SK-N-SH treated with all-trans-retinoic acid at 6 μM for 48 hours (cell line): ENCODE measurements at regions not wholly inside any gene's neighbourhood (a gene's known extent, or its start where the extent isn't known, plus 50 kb on each side); places are given as distances from the start of the nearest gene placed in this dataset.

Experiments used
- ARNTL ChIP-seq: fragments of 450-650 bp; formaldehyde crosslinking; IDR thresholded peaks from 2 replicates; pipeline ENCODE4 v1.5.0; 2020; ENCODE audit warnings: low read depth, mild to moderate bottlenecking, moderate library complexity, borderline replicate concordance
- CSDC2 ChIP-seq: fragments of 250-450 bp; sonication (Bioruptor Pico); IDR thresholded peaks from 2 replicates; pipeline ENCODE4 v1.5.0; 2020; ENCODE audit warnings: mild to moderate bottlenecking, moderate library complexity
- GLIS3 ChIP-seq: fragments of 250-450 bp; sonication (Bioruptor Pico); IDR thresholded peaks from 2 replicates; pipeline ENCODE4 v1.5.0; 2020; ENCODE audit warnings: mild to moderate bottlenecking, moderate library complexity
- SNAI2 ChIP-seq: fragments of 250-450 bp; sonication (Bioruptor Pico); IDR thresholded peaks from 2 replicates; pipeline ENCODE4 v1.5.0; 2020; ENCODE audit warnings: mild to moderate bottlenecking, moderate library complexity
- TOX ChIP-seq: fragments of 250-450 bp; sonication (Bioruptor Pico); IDR thresholded peaks from 2 replicates; pipeline ENCODE4 v1.8.0; 2021; ENCODE audit warnings: mild to moderate bottlenecking, moderate library complexity, borderline replicate concordance
- ZFP30 ChIP-seq: fragments of 450-650 bp; formaldehyde crosslinking; IDR thresholded peaks from 2 replicates; pipeline ENCODE4 v1.5.0; 2022; ENCODE audit warnings: mild to moderate bottlenecking, moderate library complexity
- ZNF70 ChIP-seq: fragments of 450-650 bp; formaldehyde crosslinking; IDR thresholded peaks from 2 replicates; pipeline ENCODE4 v1.5.0; 2020; ENCODE audit warnings: mild to moderate bottlenecking, moderate library complexity
- TF ChIP-seq, protein P1 (sequence below): fragments of 250-450 bp; sonication (Bioruptor Pico); IDR thresholded peaks from 2 replicates; pipeline ENCODE4 v1.8.0; 2020; ENCODE audit warnings: mild to moderate bottlenecking, moderate library complexity, borderline replicate concordance
- TF ChIP-seq, protein P2 (sequence below): fragments of 250-450 bp; sonication (Bioruptor Pico); IDR thresholded peaks from 2 replicates; pipeline ENCODE4 v1.5.1; 2021; ENCODE audit warnings: mild to moderate bottlenecking, moderate library complexity
- TF ChIP-seq, protein P3 (sequence below): fragments of 250-450 bp; sonication (Bioruptor Pico); IDR thresholded peaks from 2 replicates; pipeline ENCODE4 v1.8.0; 2021; ENCODE audit warnings: low read depth, mild to moderate bottlenecking, moderate library complexity, borderline replicate concordance
- TF ChIP-seq, protein P4 (sequence below): fragments of 250-450 bp; sonication (Bioruptor Pico); IDR thresholded peaks from 2 replicates; pipeline ENCODE4 v1.5.1; 2020; ENCODE audit warnings: low read depth, mild to moderate bottlenecking, moderate library complexity

DNA sequence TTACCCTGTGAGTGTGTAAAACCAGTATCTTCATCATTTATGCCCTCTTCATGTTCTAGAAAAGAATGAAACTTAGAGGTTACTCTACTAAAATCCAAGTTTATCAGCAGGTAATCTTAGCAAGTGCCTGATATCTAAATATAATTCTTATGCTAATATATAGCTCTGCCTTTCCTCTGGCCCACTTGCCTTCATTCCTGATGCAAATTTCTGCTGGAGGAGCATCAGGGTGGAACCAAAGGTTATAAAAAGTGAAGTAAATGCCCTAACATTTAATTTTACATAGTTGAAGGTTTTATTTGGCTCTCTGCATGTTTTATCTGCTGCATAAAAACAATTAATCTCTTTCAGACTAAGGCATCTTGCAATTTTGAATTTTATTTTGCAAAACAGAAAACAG lies 936.2 kb downstream of the ROBO2 start:
- no peak for TF ChIP-seq SNAI2 (CRISPR knock-in tag)
- TF ChIP-seq, protein P1, sequence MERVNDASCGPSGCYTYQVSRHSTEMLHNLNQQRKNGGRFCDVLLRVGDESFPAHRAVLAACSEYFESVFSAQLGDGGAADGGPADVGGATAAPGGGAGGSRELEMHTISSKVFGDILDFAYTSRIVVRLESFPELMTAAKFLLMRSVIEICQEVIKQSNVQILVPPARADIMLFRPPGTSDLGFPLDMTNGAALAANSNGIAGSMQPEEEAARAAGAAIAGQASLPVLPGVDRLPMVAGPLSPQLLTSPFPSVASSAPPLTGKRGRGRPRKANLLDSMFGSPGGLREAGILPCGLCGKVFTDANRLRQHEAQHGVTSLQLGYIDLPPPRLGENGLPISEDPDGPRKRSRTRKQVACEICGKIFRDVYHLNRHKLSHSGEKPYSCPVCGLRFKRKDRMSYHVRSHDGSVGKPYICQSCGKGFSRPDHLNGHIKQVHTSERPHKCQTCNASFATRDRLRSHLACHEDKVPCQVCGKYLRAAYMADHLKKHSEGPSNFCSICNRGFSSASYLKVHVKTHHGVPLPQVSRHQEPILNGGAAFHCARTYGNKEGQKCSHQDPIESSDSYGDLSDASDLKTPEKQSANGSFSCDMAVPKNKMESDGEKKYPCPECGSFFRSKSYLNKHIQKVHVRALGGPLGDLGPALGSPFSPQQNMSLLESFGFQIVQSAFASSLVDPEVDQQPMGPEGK (CRISPR knock-in tag), result no peak
- no peak for TF ChIP-seq ARNTL (CRISPR knock-in tag)
- TF ChIP-seq, protein P2, sequence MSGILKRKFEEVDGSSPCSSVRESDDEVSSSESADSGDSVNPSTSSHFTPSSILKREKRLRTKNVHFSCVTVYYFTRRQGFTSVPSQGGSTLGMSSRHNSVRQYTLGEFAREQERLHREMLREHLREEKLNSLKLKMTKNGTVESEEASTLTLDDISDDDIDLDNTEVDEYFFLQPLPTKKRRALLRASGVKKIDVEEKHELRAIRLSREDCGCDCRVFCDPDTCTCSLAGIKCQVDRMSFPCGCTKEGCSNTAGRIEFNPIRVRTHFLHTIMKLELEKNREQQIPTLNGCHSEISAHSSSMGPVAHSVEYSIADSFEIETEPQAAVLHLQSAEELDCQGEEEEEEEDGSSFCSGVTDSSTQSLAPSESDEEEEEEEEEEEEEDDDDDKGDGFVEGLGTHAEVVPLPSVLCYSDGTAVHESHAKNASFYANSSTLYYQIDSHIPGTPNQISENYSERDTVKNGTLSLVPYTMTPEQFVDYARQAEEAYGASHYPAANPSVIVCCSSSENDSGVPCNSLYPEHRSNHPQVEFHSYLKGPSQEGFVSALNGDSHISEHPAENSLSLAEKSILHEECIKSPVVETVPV (CRISPR knock-in tag), result no peak
- TF ChIP-seq CSDC2 (CRISPR knock-in tag), result no peak
- TF ChIP-seq ZFP30, result no peak
- TF ChIP-seq, protein P3, sequence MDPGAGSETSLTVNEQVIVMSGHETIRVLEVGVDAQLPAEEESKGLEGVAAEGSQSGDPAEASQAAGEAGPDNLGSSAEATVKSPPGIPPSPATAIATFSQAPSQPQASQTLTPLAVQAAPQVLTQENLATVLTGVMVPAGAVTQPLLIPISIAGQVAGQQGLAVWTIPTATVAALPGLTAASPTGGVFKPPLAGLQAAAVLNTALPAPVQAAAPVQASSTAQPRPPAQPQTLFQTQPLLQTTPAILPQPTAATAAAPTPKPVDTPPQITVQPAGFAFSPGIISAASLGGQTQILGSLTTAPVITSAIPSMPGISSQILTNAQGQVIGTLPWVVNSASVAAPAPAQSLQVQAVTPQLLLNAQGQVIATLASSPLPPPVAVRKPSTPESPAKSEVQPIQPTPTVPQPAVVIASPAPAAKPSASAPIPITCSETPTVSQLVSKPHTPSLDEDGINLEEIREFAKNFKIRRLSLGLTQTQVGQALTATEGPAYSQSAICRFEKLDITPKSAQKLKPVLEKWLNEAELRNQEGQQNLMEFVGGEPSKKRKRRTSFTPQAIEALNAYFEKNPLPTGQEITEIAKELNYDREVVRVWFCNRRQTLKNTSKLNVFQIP (CRISPR knock-in tag), result no peak
- TF ChIP-seq, protein P4, sequence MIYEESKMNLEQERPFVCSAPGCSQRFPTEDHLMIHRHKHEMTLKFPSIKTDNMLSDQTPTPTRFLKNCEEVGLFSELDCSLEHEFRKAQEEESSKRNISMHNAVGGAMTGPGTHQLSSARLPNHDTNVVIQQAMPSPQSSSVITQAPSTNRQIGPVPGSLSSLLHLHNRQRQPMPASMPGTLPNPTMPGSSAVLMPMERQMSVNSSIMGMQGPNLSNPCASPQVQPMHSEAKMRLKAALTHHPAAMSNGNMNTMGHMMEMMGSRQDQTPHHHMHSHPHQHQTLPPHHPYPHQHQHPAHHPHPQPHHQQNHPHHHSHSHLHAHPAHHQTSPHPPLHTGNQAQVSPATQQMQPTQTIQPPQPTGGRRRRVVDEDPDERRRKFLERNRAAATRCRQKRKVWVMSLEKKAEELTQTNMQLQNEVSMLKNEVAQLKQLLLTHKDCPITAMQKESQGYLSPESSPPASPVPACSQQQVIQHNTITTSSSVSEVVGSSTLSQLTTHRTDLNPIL (CRISPR knock-in tag), result no peak
- no peak for TF ChIP-seq ZNF70 (CRISPR knock-in tag)
- TF ChIP-seq TOX (CRISPR knock-in tag), result no peak
- TF ChIP-seq GLIS3 (CRISPR knock-in tag), result no peak
